GM12873 (cell line): ENCODE measurements at regions not wholly inside any gene's neighbourhood (a gene's known extent, or its start where the extent isn't known, plus 50 kb on each side); places are given as distances from the start of the nearest gene placed in this dataset.
A peak's percentile ranks its signal among the peaks of the same experiment; 100 is the strongest.

Experiments
- CTCF ChIP-seq: IDR thresholded peaks from 2 replicates; pipeline ENCODE4 v1.5.1; 2012; ENCODE audit warnings: low read depth, mild to moderate bottlenecking, moderate library complexity, low read length, control low read depth; ENCODE audit not compliant: insufficient read depth; ENCODE audit errors: missing control alignments

GRCh38 chr5:128693764-128694163, 155.7 kb upstream of the FBN2 start:
- no peak for TF ChIP-seq CTCF

GRCh38 chr5:128695791-128696530, 157.9 kb upstream of the FBN2 start:
- TF ChIP-seq CTCF, result peak; percentile 31

GRCh38 chr5:128701301-128701700, 163.3 kb upstream of the FBN2 start:
- no peak for TF ChIP-seq CTCF

- no peak for TF ChIP-seq CTCF
Measured at GRCh38 chr5:128703322-128703721, 165.3 kb upstream of the FBN2 start.

- no peak for TF ChIP-seq CTCF
Measured at GRCh38 chr5:128706269-128706668, 168.2 kb upstream of the FBN2 start.

GRCh38 chr5:128708841-128709240, 170.8 kb upstream of the FBN2 start:
- TF ChIP-seq CTCF, result no peak

GRCh38 chr5:128711216-128711615, 173.2 kb upstream of the FBN2 start:
- TF ChIP-seq CTCF, result no peak

GRCh38 chr5:128714551-128714950, 176.5 kb upstream of the FBN2 start:
- no peak for TF ChIP-seq CTCF
